GM13977 (cell line): ENCODE measurements at regions not wholly inside any gene's neighbourhood (a gene's known extent, or its start where the extent isn't known, plus 50 kb on each side); places are given as distances from the start of the nearest gene placed in this dataset.

ENCODE experiments used
- DNase-seq: peaks from one replicate; pipeline ENCODE4 v3.0.0; 2012; ENCODE audit warnings: low spot score
- in situ Hi-C: fragments of 300-500 bp; cut with MboI; formaldehyde crosslinking; loops from one replicate; pipeline ENCODE4 v1.12.0; 2022; ENCODE audit warnings: low sequenced_read_pairs, low pct_unique_long_range_greater_than_20kb, mixed read lengths, inconsistent platforms; ENCODE audit not compliant: unreplicated experiment
- TF ChIP-seq, protein P1 (sequence below): IDR thresholded peaks from 2 replicates; pipeline ENCODE4 v1.5.1; 2012; ENCODE audit warnings: mild to moderate bottlenecking, control low read depth; ENCODE audit not compliant: insufficient read depth; ENCODE audit errors: extremely low read depth, missing control alignments

DNA sequence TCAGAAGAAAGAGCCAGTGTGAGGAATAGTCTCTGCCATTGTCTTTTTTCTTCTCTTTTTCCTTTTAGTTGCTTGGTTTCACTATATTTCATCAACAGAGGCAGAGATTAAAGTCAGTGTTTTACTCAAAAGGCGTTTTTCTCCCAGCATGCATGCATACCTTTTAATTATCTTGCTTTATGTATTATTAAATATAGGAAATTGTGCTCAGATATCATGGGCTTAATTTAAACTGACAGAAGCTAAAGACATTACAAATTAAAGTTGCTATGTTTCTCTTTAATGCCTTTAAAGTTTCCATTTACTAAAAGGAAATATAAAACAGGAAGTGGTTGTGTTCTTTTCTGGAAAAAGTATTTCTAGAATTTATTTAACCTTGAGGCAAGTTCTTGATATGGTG is 223.3 kb upstream of the ATP5MC3 start:
- DNase-seq, result no peak
- TF ChIP-seq, protein P1, sequence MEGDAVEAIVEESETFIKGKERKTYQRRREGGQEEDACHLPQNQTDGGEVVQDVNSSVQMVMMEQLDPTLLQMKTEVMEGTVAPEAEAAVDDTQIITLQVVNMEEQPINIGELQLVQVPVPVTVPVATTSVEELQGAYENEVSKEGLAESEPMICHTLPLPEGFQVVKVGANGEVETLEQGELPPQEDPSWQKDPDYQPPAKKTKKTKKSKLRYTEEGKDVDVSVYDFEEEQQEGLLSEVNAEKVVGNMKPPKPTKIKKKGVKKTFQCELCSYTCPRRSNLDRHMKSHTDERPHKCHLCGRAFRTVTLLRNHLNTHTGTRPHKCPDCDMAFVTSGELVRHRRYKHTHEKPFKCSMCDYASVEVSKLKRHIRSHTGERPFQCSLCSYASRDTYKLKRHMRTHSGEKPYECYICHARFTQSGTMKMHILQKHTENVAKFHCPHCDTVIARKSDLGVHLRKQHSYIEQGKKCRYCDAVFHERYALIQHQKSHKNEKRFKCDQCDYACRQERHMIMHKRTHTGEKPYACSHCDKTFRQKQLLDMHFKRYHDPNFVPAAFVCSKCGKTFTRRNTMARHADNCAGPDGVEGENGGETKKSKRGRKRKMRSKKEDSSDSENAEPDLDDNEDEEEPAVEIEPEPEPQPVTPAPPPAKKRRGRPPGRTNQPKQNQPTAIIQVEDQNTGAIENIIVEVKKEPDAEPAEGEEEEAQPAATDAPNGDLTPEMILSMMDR, result no peak
- in situ Hi-C loops, result no loop called here

- DNase-seq, result no peak
- in situ Hi-C loops, result no loop called here
- TF ChIP-seq, protein P1, result no peak
Measured at GRCh38 chr2:175403599-175404221, 222.2 kb upstream of the ATP5MC3 start.

GRCh38 chr2:175402571-175402970 is 221.1 kb upstream of the ATP5MC3 start:
- no peak for DNase-seq
- in situ Hi-C loops, result no loop called here
- TF ChIP-seq, protein P1, result no peak

DNA sequence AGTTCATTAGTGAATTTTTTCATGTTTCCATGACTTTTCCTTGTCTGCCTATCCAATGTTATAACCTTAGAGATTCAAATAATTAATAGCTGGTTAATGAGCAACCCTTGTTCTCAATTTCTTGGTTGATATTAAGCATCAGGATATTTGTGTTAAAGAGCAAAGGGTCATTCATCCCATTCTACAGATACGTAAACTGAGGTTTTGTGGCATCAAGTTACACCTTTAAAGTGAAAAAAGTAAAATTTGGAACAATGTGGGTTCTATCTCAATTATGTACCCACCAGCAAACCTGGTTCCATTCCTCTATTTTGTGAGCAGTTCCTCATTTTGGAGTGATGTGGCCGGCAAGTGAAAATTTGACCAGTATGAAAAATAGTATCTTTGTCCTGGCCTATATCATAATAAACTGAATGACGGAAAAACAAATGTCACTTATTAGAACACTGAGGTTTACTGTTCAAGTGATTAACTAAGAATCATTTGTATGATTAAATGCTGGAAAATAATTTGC is 220.5 kb upstream of the ATP5MC3 start:
- DNase-seq, result no peak
- in situ Hi-C loops, result no loop called here
- TF ChIP-seq, protein P1, result no peak

DNA sequence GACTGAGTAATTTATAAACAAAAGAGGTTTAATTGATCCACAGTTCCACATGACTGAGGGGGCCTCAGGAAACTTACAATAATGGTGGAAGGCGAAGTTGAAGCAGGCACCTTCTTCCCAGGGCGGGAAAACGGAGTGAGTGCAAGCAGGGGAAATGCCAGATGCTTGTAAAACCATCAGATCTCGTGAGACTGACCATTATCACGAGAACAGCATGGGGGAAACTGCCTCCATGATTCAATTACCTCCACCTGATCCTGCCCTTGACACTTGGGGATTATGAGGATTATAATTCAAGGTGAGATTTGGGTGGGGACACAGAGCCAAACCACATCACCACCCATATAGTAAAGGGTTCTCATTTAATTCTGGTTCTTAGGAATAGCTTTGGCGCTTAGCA is 219.5 kb upstream of the ATP5MC3 start:
- in situ Hi-C loops, result no loop called here
- DNase-seq, result no peak

DNA sequence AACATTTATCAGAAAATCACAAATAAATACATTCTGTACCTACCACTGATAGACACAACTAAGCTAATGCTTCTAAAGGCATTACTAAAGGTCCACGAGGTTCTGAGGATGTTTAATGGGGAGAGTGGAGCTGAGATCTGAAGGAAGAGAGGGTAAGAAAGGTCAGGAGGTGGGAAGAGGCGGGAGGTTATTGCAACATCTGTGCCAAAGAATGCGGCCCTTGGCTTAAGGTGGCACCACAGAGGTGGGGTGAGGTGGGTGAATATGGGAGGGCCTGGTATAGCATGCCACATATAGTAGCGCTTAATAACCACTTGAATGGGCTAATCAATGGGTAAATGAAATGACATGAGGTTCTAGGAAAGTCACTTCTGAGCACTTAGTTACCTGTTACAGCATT is 217.8 kb upstream of the ATP5MC3 start:
- in situ Hi-C loops, result no loop called here
- TF ChIP-seq, protein P1, result no peak
- DNase-seq, result no peak

More for the DNA sequence above, 219.5 kb upstream of the ATP5MC3 start:
- TF ChIP-seq, protein P1, result no peak

DNA sequence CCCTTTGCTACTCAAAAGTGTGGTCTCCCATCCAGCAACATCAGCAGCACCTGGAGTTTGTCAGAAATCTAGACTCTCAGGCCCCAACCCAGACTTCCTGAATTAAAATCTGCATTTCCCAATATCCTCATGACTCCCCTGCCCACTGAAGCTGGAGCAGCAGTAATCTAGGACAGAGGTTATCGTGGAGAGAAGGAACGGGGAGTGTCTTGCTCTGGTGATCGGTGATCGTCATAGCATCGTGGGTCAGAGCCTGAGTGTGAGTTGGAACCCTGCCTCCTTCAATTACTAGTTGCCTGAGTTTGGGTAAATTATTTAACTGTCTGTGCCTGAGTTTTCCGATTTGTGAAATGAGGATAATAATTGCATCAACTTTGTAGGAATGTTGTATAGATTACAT is 217.3 kb upstream of the ATP5MC3 start:
- TF ChIP-seq, protein P1, result no peak
- no peak for DNase-seq

More for the DNA sequence above, 217.3 kb upstream of the ATP5MC3 start:
- in situ Hi-C loops, result no loop called here
